ENCODE measurements at regions not wholly inside any gene's neighbourhood (a gene's known extent, or its start where the extent isn't known, plus 50 kb on each side); places are given as distances from the start of the nearest gene placed in this dataset.
"Not testable (repeated sequence)": the region's sequence is repeated elsewhere in the genome, so short reads cannot be mapped to it uniquely, and the experiment has no call there.

DNA sequence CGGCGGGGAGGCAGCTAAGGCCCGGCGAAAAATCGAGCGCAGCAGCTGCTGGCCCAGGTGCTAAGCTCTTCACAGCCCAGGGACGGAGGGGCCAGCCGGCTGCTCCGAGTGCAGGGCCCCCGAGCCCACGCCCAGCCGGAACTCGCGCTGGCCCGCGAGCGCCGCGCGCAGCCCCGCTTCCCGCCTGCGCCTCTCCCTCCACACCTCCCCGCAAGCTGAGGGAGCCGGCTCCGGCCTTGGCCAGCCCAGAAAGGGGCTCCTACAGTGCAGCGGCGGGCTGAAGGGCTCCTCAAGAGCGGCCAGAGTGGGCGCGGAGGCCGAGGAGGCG, 591.7 kb downstream of the TRIB2 start:
- not testable (repeated sequence) for H3K9me2 ChIP-seq (replicated peaks; ENCODE audit: insufficient read depth, low read length); H3K27me3 ChIP-seq (ENCODE audit: low read length); H3K4me3 ChIP-seq (ENCODE audit: low read length); DNase-seq; H4K20me1 ChIP-seq (ENCODE audit: insufficient read depth, low read depth, low read length); H3K9me3 ChIP-seq (ENCODE audit: low read length); H3K4me2 ChIP-seq (ENCODE audit: low read depth, low read length, poor library complexity, severe bottlenecking); H2AFZ ChIP-seq (ENCODE audit: low read length); H3K9ac ChIP-seq (ENCODE audit: low read length); H3K36me3 ChIP-seq (ENCODE audit: insufficient read depth, low read length); H3K79me2 ChIP-seq (ENCODE audit: low read length); H3K27ac ChIP-seq (ENCODE audit: low read length); H3K4me1 ChIP-seq (ENCODE audit: low read length)

- no peaks in the 10 kb centered on the region for H3K36me3 ChIP-seq (ENCODE audit: insufficient read depth, low read length)
- H3K4me1 ChIP-seq (ENCODE audit: low read length), result no peaks in the 10 kb centered on the region
- H3K9ac ChIP-seq (ENCODE audit: low read length), result no peak overlapping the region
- no peaks in the 10 kb centered on the region for H3K79me2 ChIP-seq (ENCODE audit: low read length)
- H3K9me2 ChIP-seq (replicated peaks; ENCODE audit: insufficient read depth, low read length), result no peaks in the 10 kb centered on the region
- H3K9me3 ChIP-seq (ENCODE audit: low read length), result no peaks in the 10 kb centered on the region; the same call in 1 of the 2 replicates
- no peaks in the 10 kb centered on the region for H3K27me3 ChIP-seq (ENCODE audit: low read length)
- no peak overlapping the region for H2AFZ ChIP-seq (ENCODE audit: low read length)
- no peak overlapping the region for H3K27ac ChIP-seq (ENCODE audit: low read length)
- no peaks in the 10 kb centered on the region for H4K20me1 ChIP-seq (ENCODE audit: insufficient read depth, low read depth, low read length)
- no peak for DNase-seq
- no peak overlapping the region for H3K4me3 ChIP-seq (ENCODE audit: low read length)
- no peak overlapping the region for H3K4me2 ChIP-seq (ENCODE audit: low read depth, low read length, poor library complexity, severe bottlenecking)
These were observed 592.3 kb downstream of the TRIB2 start for GRCh38 chr2:13308989-13309388.

GRCh38 chr2:13332060-13332459, 615.3 kb downstream of the TRIB2 start:
- Histone ChIP-seq H3K79me2 (ENCODE audit: low read length) (no peaks in the 10 kb centered on the region), H3K9ac (ENCODE audit: low read length) (no peak overlapping the region), H3K4me2 (ENCODE audit: low read depth, low read length, poor library complexity, severe bottlenecking) (no peak overlapping the region), H3K27ac (ENCODE audit: low read length) (no peak overlapping the region), H3K9me3 (ENCODE audit: low read length) (0 out of 2 replicates have a peak, but pooled peaks cover 3% of the 10 kb centered on the region), H2AFZ (ENCODE audit: low read length) (no peak overlapping the region), H4K20me1 (ENCODE audit: insufficient read depth, low read depth, low read length) (no peaks in the 10 kb centered on the region), H3K36me3 (ENCODE audit: insufficient read depth, low read length) (no peaks in the 10 kb centered on the region), H3K4me1 (ENCODE audit: low read length) (no peaks in the 10 kb centered on the region), H3K9me2 (replicated peaks; ENCODE audit: insufficient read depth, low read length) (no peaks in the 10 kb centered on the region), H3K4me3 (ENCODE audit: low read length) (no peak overlapping the region), H3K27me3 (ENCODE audit: low read length) (no peaks in the 10 kb centered on the region)
- no peak for DNase-seq

GRCh38 chr2:13334071-13334470, 617.3 kb downstream of the TRIB2 start:
- not testable (repeated sequence) for H3K27ac ChIP-seq (ENCODE audit: low read length); H3K4me2 ChIP-seq (ENCODE audit: low read depth, low read length, poor library complexity, severe bottlenecking); H3K9me3 ChIP-seq (ENCODE audit: low read length); DNase-seq; H3K9ac ChIP-seq (ENCODE audit: low read length); H3K79me2 ChIP-seq (ENCODE audit: low read length); H4K20me1 ChIP-seq (ENCODE audit: insufficient read depth, low read depth, low read length); H2AFZ ChIP-seq (ENCODE audit: low read length); H3K4me1 ChIP-seq (ENCODE audit: low read length); H3K4me3 ChIP-seq (ENCODE audit: low read length); H3K9me2 ChIP-seq (replicated peaks; ENCODE audit: insufficient read depth, low read length); H3K27me3 ChIP-seq (ENCODE audit: low read length); H3K36me3 ChIP-seq (ENCODE audit: insufficient read depth, low read length)

GRCh38 chr2:13334545-13334944, 617.8 kb downstream of the TRIB2 start:
- no peaks in the 10 kb centered on the region for H3K36me3 ChIP-seq (ENCODE audit: insufficient read depth, low read length)
- 0 out of 2 replicates have a peak, but pooled peaks cover 3% of the 10 kb centered on the region for H3K9me3 ChIP-seq (ENCODE audit: low read length)
- H3K27me3 ChIP-seq (ENCODE audit: low read length), result no peaks in the 10 kb centered on the region

GRCh38 chr2:13335862-13336535, 619.3 kb downstream of the TRIB2 start:
- H3K9me3 ChIP-seq (ENCODE audit: low read length), result 0 out of 2 replicates have a peak, but pooled peaks cover 3% of the 10 kb centered on the region
- no peak overlapping the region for H3K27ac ChIP-seq (ENCODE audit: low read length)
- no peak overlapping the region for H3K4me2 ChIP-seq (ENCODE audit: low read depth, low read length, poor library complexity, severe bottlenecking)
- no peaks in the 10 kb centered on the region for H3K9me2 ChIP-seq (replicated peaks; ENCODE audit: insufficient read depth, low read length)
- H3K9ac ChIP-seq (ENCODE audit: low read length), result no peak overlapping the region
- H3K4me1 ChIP-seq (ENCODE audit: low read length), result no peaks in the 10 kb centered on the region
- no peaks in the 10 kb centered on the region for H3K79me2 ChIP-seq (ENCODE audit: low read length)
- no peaks in the 10 kb centered on the region for H4K20me1 ChIP-seq (ENCODE audit: insufficient read depth, low read depth, low read length)
- DNase-seq, result no peak
- H2AFZ ChIP-seq (ENCODE audit: low read length), result no peak overlapping the region
- H3K36me3 ChIP-seq (ENCODE audit: insufficient read depth, low read length), result no peaks in the 10 kb centered on the region
- H3K27me3 ChIP-seq (ENCODE audit: low read length), result no peaks in the 10 kb centered on the region
- no peak overlapping the region for H3K4me3 ChIP-seq (ENCODE audit: low read length)

More at GRCh38 chr2:13334545-13334944, 617.8 kb downstream of the TRIB2 start:
- Histone ChIP-seq H3K79me2 (ENCODE audit: low read length) (no peaks in the 10 kb centered on the region), H3K4me2 (ENCODE audit: low read depth, low read length, poor library complexity, severe bottlenecking) (no peak overlapping the region), H3K4me1 (ENCODE audit: low read length) (no peaks in the 10 kb centered on the region), H3K9me2 (replicated peaks; ENCODE audit: insufficient read depth, low read length) (no peaks in the 10 kb centered on the region), H4K20me1 (ENCODE audit: insufficient read depth, low read depth, low read length) (no peaks in the 10 kb centered on the region), H3K4me3 (ENCODE audit: low read length) (no peak overlapping the region), H3K9ac (ENCODE audit: low read length) (no peak overlapping the region), H2AFZ (ENCODE audit: low read length) (no peak overlapping the region), H3K27ac (ENCODE audit: low read length) (no peak overlapping the region)
- DNase-seq, result no peak

DNA sequence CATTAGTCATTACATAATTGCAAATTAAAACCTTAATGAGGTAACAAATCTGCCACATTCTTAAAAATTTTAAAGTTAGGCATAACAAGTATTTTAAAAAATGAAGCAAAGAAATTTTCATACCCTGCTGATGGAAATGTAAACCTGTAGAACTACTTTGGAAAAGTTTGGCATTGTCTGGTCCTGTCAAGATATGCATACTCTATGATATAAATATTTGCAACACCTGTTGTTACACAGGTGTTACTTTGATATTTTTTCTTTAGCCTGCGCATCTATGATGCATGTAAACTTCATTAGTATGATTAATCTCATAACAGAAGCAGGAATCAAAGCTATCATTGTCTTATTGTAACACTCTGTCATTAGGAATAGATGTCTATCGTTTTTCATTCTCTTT, 634.3 kb downstream of the TRIB2 start:
- Histone ChIP-seq H3K27ac (ENCODE audit: low read length) (no peak overlapping the region), H3K36me3 (ENCODE audit: insufficient read depth, low read length) (no peaks in the 10 kb centered on the region), H3K4me1 (ENCODE audit: low read length) (no peaks in the 10 kb centered on the region), H4K20me1 (ENCODE audit: insufficient read depth, low read depth, low read length) (no peaks in the 10 kb centered on the region), H3K9me2 (replicated peaks; ENCODE audit: insufficient read depth, low read length) (no peaks in the 10 kb centered on the region), H3K27me3 (ENCODE audit: low read length) (no peaks in the 10 kb centered on the region), H3K79me2 (ENCODE audit: low read length) (no peaks in the 10 kb centered on the region), H2AFZ (ENCODE audit: low read length) (no peak overlapping the region), H3K9ac (ENCODE audit: low read length) (no peak overlapping the region), H3K9me3 (ENCODE audit: low read length) (no peaks in the 10 kb centered on the region; the same call in 1 of the 2 replicates), H3K4me3 (ENCODE audit: low read length) (no peak overlapping the region), H3K4me2 (ENCODE audit: low read depth, low read length, poor library complexity, severe bottlenecking) (no peak overlapping the region)
- DNase-seq, result no peak

GRCh38 chr2:13353083-13353482, 636.3 kb downstream of the TRIB2 start:
- H3K9ac ChIP-seq (ENCODE audit: low read length), result no peak overlapping the region
- no peak overlapping the region for H3K4me3 ChIP-seq (ENCODE audit: low read length)
- DNase-seq, result no peak
- H3K27ac ChIP-seq (ENCODE audit: low read length), result no peak overlapping the region
- H3K9me2 ChIP-seq (replicated peaks; ENCODE audit: insufficient read depth, low read length), result no peaks in the 10 kb centered on the region
- H3K36me3 ChIP-seq (ENCODE audit: insufficient read depth, low read length), result no peaks in the 10 kb centered on the region
- no peak overlapping the region for H2AFZ ChIP-seq (ENCODE audit: low read length)
- no peaks in the 10 kb centered on the region; the same call in 1 of the 2 replicates for H3K9me3 ChIP-seq (ENCODE audit: low read length)
- no peaks in the 10 kb centered on the region for H3K79me2 ChIP-seq (ENCODE audit: low read length)
- H3K4me1 ChIP-seq (ENCODE audit: low read length), result no peaks in the 10 kb centered on the region
- H3K27me3 ChIP-seq (ENCODE audit: low read length), result no peaks in the 10 kb centered on the region
- no peaks in the 10 kb centered on the region for H4K20me1 ChIP-seq (ENCODE audit: insufficient read depth, low read depth, low read length)
- no peak overlapping the region for H3K4me2 ChIP-seq (ENCODE audit: low read depth, low read length, poor library complexity, severe bottlenecking)

Measured in Karpas-422 (cell line).